Kidney tubule cell (primary cell): ENCODE measurements at regions not wholly inside any gene's neighbourhood (a gene's known extent, or its start where the extent isn't known, plus 50 kb on each side); places are given as distances from the start of the nearest gene placed in this dataset.
A peak's percentile ranks its signal among the peaks of the same experiment; 100 is the strongest.

Experiments
- DNase-seq: peaks from one replicate; pipeline ENCODE4 v3.0.0-alpha.2; 2018; ENCODE audit warnings: low spot score

GRCh38 chr12:93177208-93178153 is 200.2 kb upstream of the NUDT4 start:
- peak; percentile 20 for DNase-seq

DNA sequence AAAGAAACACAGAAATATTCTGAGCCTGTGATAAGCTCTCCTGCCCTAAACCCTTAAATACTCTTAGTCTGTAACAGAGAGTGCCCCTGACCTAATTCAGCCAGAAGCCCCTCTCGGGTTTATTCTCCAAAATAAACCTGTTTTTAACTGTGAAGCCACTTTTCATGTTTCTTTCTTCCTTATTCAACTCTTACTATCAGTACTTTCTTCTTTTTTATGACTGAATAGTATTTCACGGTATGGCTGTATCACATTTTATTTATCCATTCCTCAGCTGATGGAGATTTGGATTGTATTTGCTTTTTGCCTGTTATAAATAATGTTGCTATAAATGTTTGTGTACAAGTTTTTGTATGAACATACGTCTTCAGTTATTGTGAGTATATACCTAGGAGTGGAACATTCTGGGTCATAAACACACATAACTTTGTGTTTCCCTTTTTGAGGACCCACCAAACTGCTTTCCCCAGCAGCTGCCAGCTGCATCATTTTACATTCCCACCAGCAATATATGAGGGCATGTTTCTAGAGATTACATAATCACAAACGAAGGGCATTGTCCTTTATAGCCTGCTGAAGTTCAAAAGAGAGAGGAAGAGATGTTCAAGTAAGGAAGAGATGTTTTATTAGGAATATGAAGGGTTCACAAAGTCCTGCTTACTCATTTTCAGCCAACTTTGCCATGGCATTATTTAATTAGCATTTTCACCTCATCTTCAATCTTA is 199.4 kb upstream of the NUDT4 start:
- no peak for DNase-seq

DNA sequence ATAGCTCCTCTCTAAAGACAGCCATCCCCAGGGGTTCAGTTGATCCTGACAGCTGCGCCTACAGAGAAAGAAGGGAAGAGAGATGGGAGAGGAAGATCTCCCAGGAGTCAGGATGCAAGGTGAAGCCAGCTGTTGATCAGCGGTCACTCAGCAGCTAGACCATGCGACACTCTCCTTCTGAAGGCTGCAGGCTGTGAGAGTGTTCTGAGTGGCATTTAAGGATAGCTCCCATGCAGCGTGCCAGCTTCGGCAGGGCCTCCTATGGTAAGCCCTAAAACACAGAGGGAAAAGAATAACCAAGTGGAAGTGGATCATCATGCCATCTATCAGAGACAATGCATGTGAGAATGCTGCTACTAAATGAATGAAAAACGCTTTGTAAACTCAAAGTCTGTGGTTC is 197.9 kb upstream of the NUDT4 start:
- DNase-seq: no peak

GRCh38 chr12:93180566-93180965 is 197.2 kb upstream of the NUDT4 start:
- DNase-seq: peak; percentile 68

DNA sequence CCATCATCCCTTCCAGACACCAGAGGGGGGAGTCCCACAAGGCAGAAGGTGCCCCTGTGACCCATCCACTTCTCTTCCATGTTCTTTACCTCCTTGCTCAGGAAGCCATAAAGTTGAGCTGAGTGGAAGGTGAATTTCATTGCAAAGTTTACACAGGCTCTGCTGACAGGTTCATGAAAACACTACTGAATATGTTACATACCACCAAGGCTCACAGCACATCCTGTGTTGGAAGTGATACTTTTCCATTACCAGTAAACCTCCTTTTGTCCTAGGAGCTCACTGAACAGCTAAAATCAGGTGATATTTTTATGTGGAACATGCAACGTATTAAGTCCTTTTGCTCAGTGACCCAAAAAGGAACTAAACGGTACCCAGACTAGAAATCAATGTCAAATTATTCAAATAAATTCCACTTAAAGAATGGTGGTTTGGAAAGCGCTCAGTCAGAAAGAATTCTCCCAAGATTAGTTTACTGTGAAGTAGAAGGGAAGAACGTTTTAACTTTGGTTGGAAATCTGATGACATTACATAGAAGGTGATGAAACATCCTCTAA is 196.2 kb upstream of the NUDT4 start:
- DNase-seq: peak; percentile 6

- peak; percentile 21 for DNase-seq
Observed at GRCh38 chr12:93183940-93184671, 193.6 kb upstream of the NUDT4 start.

GRCh38 chr12:93184672-93185368 is 192.9 kb upstream of the NUDT4 start:
- no peak for DNase-seq

DNA sequence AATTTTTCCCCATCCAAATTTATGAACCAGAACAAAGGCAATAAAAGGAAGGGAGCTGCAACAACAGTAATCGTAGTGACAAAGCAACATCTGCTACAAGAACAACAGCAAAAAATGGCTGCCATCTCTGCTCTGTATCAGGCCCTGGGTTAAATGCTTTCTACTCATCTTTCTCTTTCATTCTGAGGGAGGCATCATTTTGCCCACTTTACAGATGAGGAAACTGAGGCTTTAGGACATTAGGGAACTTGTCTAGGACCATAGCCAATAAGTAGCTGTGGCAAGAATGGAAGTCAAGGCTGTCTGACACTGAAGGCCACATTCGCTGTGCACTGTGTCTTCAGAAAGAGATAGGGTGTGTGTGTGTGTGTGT is 192.4 kb upstream of the NUDT4 start:
- DNase-seq: no peak

- DNase-seq: no peak
Observed at GRCh38 chr12:93186131-93186530, 191.6 kb upstream of the NUDT4 start.

DNA sequence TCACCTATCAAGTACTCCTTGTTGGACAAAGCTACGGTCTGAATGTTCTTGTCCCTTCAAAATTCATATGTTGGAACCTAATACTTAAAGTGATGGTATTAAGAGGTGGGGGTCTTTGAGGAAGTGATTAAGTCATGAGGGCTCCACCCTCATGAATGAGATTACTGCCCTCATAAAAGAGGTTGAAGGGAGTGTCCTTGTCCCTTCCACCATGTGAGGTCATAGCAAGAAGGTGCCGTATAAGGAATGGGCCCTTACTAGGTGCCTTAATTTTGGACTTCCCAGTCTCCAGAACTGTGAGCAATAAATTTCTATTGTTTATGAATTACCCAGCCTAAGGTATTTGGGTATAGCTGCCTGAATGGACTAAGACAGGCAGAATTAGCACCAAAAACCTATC is 191.1 kb upstream of the NUDT4 start:
- no peak for DNase-seq

GRCh38 chr12:93191423-93191822 is 186.3 kb upstream of the NUDT4 start:
- DNase-seq: no peak

- DNase-seq: no peak
Observed at GRCh38 chr12:93191956-93192355, 185.8 kb upstream of the NUDT4 start.

GRCh38 chr12:93192878-93193277 is 184.8 kb upstream of the NUDT4 start:
- DNase-seq: no peak

- no peak for DNase-seq
Observed at GRCh38 chr12:93195511-93195910, 182.2 kb upstream of the NUDT4 start.

GRCh38 chr12:93197067-93197593 is 180.6 kb upstream of the NUDT4 start:
- DNase-seq: peak; percentile 87

- DNase-seq: peak; percentile 98
Observed at GRCh38 chr12:93198086-93198485, 179.6 kb upstream of the NUDT4 start.

DNA sequence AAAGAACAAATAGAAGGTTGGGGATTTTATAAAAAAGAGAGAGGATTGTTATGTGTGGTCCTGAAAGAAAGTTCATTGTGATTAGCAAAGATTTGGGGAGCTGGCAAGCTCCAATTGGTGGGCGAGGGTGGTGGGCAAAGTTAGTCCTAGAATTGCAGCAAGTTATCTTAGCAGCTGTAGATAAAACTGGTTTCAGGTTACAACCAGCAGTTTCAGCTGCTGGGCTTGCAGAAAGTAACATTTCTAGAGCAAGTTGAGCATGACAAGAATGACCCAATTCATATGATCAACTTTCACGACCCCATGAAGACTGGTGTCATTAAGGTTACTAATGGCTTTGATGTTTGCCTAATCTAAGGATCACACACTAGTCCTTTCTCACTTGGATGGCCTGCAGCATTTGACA is 177.9 kb upstream of the NUDT4 start:
- peak; percentile 6 for DNase-seq

DNA sequence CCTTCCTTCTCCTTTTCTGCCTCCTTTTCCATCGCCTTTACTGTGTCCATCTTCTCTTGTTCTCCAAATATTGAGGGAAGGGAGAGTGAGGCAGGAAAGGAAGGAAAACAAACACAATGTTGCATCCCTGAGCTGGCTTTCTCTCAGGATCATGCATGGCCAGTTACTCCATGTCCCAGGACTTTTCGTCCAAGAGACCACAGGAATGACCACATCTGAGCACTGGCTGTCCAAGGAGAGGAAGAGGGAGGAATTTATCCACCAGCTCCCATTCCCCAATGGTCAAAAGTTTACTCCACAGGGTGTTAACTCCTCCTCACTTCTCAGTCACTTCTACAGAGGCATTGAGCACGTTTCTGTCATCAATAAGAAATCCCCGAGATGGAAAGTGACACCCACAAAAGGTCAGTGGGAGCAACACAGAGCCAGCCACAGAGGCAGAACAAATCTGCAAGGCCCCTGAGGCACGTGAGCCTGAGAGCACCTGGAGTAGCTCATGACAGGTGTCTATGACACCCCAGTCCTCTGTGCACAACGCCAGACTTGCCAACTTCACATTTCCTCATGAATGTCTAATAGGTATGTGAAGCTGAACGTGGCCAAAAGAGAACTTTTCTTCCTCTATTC is 177.3 kb upstream of the NUDT4 start:
- DNase-seq: peak; percentile 13

DNA sequence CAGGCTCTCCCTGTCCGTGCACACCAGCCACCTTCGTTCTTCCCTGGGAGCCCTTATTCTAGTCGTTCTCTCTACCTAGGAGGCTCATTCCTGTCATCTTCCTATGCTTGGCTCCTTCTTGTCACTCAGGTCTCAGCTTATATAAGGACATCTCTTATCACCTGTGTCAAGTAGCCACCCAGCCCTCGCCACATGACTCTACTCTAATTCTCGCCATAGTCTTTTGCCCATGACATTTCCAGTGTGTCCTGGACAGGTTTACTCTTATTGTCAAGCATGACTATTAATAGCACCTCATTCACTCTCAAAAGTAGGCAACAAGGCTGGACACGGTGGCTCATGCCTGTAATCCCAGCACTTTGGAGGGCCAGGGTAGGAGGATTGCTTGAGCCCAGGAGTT is 175.7 kb upstream of the NUDT4 start:
- no peak for DNase-seq

DNA sequence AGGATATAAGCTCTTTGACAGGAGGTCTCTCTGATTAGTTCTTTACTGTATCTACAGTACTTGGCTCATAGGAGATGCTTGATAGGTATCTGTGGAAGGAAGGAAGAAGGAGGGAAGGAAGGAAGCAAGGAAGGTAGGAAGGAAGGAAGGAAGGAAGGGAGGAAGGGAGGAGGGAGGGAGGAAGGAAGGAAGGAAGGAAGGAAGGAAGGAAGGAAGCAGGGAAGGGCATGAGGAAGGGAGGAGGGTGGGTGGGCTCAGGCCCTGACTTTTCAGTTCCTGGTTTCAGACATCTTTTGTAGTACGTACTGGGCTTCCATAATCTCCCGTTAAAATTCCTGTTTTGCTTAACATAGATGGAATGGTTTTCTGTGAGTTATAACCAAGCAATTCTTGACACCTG is 175.0 kb upstream of the NUDT4 start:
- no peak for DNase-seq

DNA sequence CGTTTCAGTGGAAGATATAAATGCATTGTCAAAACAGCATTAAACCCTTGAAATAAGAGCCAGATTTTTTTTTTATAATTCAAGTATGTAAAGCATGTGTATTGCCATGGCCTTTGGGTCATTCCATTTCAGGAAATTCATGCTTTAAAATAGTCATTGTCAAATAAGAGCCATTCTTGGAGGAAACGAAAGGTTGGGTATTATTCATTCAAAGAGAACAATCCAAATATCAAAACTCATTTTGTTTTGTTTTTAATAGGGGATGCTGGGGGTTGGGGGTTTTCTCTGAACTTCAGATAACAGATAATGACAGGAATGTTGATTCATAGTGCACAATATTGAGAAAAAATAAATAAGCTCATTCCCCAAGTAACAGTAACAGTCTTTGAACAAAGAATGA is 174.4 kb upstream of the NUDT4 start:
- no peak for DNase-seq
